H9 (cell line): ENCODE measurements at regions not wholly inside any gene's neighbourhood (a gene's known extent, or its start where the extent isn't known, plus 50 kb on each side); places are given as distances from the start of the nearest gene placed in this dataset.

Experiments used
- DNase-seq: peaks from one replicate; pipeline ENCODE4 v3.0.0-alpha.2; 2017
- H2AFZ ChIP-seq: one replicate; pipeline ENCODE4 v1.6.1; 2013; ENCODE audit warnings: mild to moderate bottlenecking, low read length, control low read depth, moderate library complexity
- H2AK5ac ChIP-seq: 2 replicates; pipeline ENCODE4 v1.6.1; 2013; ENCODE audit warnings: low read length, control low read depth, mixed read lengths; ENCODE audit not compliant: insufficient read length
- H2BK120ac ChIP-seq: one replicate; pipeline ENCODE4 v1.6.1; 2013; ENCODE audit warnings: low read depth, mild to moderate bottlenecking, low read length, control low read depth, inconsistent platforms; ENCODE audit not compliant: poor library complexity, severe bottlenecking
- H2BK12ac ChIP-seq: 2 replicates; pipeline ENCODE4 v1.6.1; 2013; ENCODE audit warnings: low read length, control low read depth, mixed read lengths, low read depth; ENCODE audit not compliant: insufficient read length
- H2BK15ac ChIP-seq: 2 replicates; pipeline ENCODE4 v1.6.1; 2013; ENCODE audit warnings: low read depth, low read length, control low read depth
- H2BK20ac ChIP-seq: one replicate; pipeline ENCODE4 v1.6.1; 2013; ENCODE audit warnings: low read depth, mild to moderate bottlenecking, low read length, control low read depth, inconsistent platforms; ENCODE audit not compliant: poor library complexity, severe bottlenecking
- H2BK5ac ChIP-seq: 2 replicates; pipeline ENCODE4 v1.6.1; 2013; ENCODE audit warnings: low read length, control low read depth, mixed read lengths; ENCODE audit not compliant: insufficient read length
- H3K14ac ChIP-seq: 2 replicates; pipeline ENCODE4 v1.6.1; 2013; ENCODE audit warnings: low read length, control low read depth; ENCODE audit not compliant: insufficient read depth
- H3K18ac ChIP-seq: 2 replicates; pipeline ENCODE4 v1.6.1; 2013; ENCODE audit warnings: low read depth, mild to moderate bottlenecking, mixed read lengths, low read length, control low read depth; ENCODE audit not compliant: insufficient read length
- H3K23ac ChIP-seq: 2 replicates; pipeline ENCODE4 v1.6.1; 2013; ENCODE audit warnings: low read length, control low read depth, mixed read lengths, low read depth; ENCODE audit not compliant: insufficient read length
- H3K23me2 ChIP-seq: 2 replicates; pipeline ENCODE4 v1.6.1; 2013; ENCODE audit warnings: low read depth, mild to moderate bottlenecking, mixed read lengths, low read length, control low read depth; ENCODE audit not compliant: insufficient read length, poor library complexity, severe bottlenecking
- H3K27ac ChIP-seq: 2 replicates; pipeline ENCODE4 v1.5.1; 2013; ENCODE audit warnings: low read length, control low read depth, mixed read lengths, low read depth; ENCODE audit not compliant: insufficient read length
- H3K27me3 ChIP-seq: 2 replicates; pipeline ENCODE4 v1.6.1; 2013; ENCODE audit warnings: low read length, control low read depth, inconsistent platforms; ENCODE audit not compliant: insufficient read depth
- H3K4ac ChIP-seq: 2 replicates; pipeline ENCODE4 v1.6.1; 2013; ENCODE audit warnings: low read depth, mild to moderate bottlenecking, control low read depth, inconsistent platforms, low read length, moderate library complexity
- H3K4me1 ChIP-seq: 2 replicates; pipeline ENCODE4 v1.6.1; 2013; ENCODE audit warnings: low read length, control low read depth, inconsistent platforms; ENCODE audit not compliant: insufficient read depth
- H3K4me2 ChIP-seq: 2 replicates; pipeline ENCODE4 v1.6.1; 2013; ENCODE audit warnings: low read length, control low read depth, mixed read lengths; ENCODE audit not compliant: insufficient read length, insufficient read depth
- H3K56ac ChIP-seq: 2 replicates; pipeline ENCODE4 v1.6.1; 2013; ENCODE audit warnings: low read depth, mild to moderate bottlenecking, mixed read lengths, low read length, control low read depth; ENCODE audit not compliant: insufficient read length
- H3K79me1 ChIP-seq: 2 replicates; pipeline ENCODE4 v1.6.1; 2013; ENCODE audit warnings: low read depth, mild to moderate bottlenecking, moderate library complexity, low read length, control low read depth, inconsistent platforms; ENCODE audit not compliant: insufficient read depth, poor library complexity, severe bottlenecking
- H3K79me2 ChIP-seq: 2 replicates; pipeline ENCODE4 v1.6.1; 2013; ENCODE audit warnings: low read length, control low read depth, inconsistent platforms; ENCODE audit not compliant: insufficient read depth
- H3K9ac ChIP-seq: 2 replicates; pipeline ENCODE4 v1.6.1; 2013; ENCODE audit warnings: low read length, control low read depth, mixed read lengths; ENCODE audit not compliant: insufficient read length; ENCODE audit errors: extremely low read depth
- H3K9me3 ChIP-seq: one replicate; pipeline ENCODE4 v1.6.1; 2013; ENCODE audit warnings: low read depth, low read length, inconsistent platforms; ENCODE audit not compliant: control insufficient read depth
- H3T11ph ChIP-seq: one replicate; pipeline ENCODE4 v1.6.1; 2013; ENCODE audit warnings: mild to moderate bottlenecking, low read length, control low read depth, inconsistent platforms
- H4K20me1 ChIP-seq: one replicate; pipeline ENCODE4 v1.6.1; 2013; ENCODE audit not compliant: control insufficient read depth, insufficient read length, insufficient read depth
- H4K5ac ChIP-seq: 2 replicates; pipeline ENCODE4 v1.6.1; 2013; ENCODE audit warnings: low read depth, mild to moderate bottlenecking, mixed read lengths, low read length, control low read depth; ENCODE audit not compliant: insufficient read length
- H4K8ac ChIP-seq: replicated peaks from 2 replicates; pipeline ENCODE4 v1.6.1; 2013; ENCODE audit warnings: low read length, control low read depth, mixed read lengths, low read depth; ENCODE audit not compliant: insufficient read length
- H4K91ac ChIP-seq: 2 replicates; pipeline ENCODE4 v1.6.1; 2013; ENCODE audit warnings: low read depth, mild to moderate bottlenecking, moderate library complexity, mixed read lengths, low read length, control low read depth; ENCODE audit not compliant: insufficient read length
- H3K27ac Mint-ChIP-seq, 3 experiments: 2 replicates in 2 of 3; 3 replicates in 1 of 3; pipeline ENCODE4 v1.8.0; 2020 to 2021; ENCODE audit warnings: mixed read lengths in 3 of 3, mild to moderate bottlenecking in 1 of 3, moderate library complexity in 1 of 3
- H3K27me3 Mint-ChIP-seq: 2 replicates; pipeline ENCODE4 v1.8.0; 2021; ENCODE audit warnings: low read depth, mild to moderate bottlenecking, moderate library complexity, mixed read lengths
- H3K36me3 Mint-ChIP-seq, 3 experiments: 2 replicates in 2 of 3; 3 replicates in 1 of 3; pipeline ENCODE4 v1.8.0; 2020 to 2021; ENCODE audit warnings: low read depth in 3 of 3, mixed read lengths in 3 of 3; ENCODE audit not compliant: insufficient read depth in 1 of 3
- H3K4me1 Mint-ChIP-seq, 2 experiments: 2 replicates each; pipeline ENCODE4 v1.8.0; 2020; ENCODE audit warnings: mixed read lengths in 2 of 2
- H3K4me3 Mint-ChIP-seq, 2 experiments: 2 replicates in 1 of 2; 3 replicates in 1 of 2; pipeline ENCODE4 v1.8.0; 2020 to 2021; ENCODE audit warnings: mild to moderate bottlenecking in 2 of 2, mixed read lengths in 2 of 2, moderate library complexity in 1 of 2
- H3K9me3 Mint-ChIP-seq, 2 experiments: 2 replicates in 1 of 2; 3 replicates in 1 of 2; pipeline ENCODE4 v1.8.0; 2020; ENCODE audit warnings: mild to moderate bottlenecking in 2 of 2, mixed read lengths in 2 of 2, moderate library complexity in 1 of 2
- WGBS: extraction: QIAGEN DNeasy Blood & Tissue Kit; methylation state at CpG from one replicate; pipeline ENCODE4 v1.1.7; 2013; ENCODE audit warnings: missing lambda C conversion rate, low lambda C conversion rate, mixed read lengths; ENCODE audit not compliant: insufficient read length; ENCODE audit errors: extremely low coverage; 5-methylcytosine and 5-hydroxymethylcytosine counted together
- TF ChIP-seq, protein P1 (sequence below): fragments of 200-600 bp; sonication (generic); conservative IDR thresholded peaks from 3 replicates; pipeline ENCODE4 v1.8.0; 2021; ENCODE audit warnings: antibody characterized with exemption, mild to moderate bottlenecking

DNA sequence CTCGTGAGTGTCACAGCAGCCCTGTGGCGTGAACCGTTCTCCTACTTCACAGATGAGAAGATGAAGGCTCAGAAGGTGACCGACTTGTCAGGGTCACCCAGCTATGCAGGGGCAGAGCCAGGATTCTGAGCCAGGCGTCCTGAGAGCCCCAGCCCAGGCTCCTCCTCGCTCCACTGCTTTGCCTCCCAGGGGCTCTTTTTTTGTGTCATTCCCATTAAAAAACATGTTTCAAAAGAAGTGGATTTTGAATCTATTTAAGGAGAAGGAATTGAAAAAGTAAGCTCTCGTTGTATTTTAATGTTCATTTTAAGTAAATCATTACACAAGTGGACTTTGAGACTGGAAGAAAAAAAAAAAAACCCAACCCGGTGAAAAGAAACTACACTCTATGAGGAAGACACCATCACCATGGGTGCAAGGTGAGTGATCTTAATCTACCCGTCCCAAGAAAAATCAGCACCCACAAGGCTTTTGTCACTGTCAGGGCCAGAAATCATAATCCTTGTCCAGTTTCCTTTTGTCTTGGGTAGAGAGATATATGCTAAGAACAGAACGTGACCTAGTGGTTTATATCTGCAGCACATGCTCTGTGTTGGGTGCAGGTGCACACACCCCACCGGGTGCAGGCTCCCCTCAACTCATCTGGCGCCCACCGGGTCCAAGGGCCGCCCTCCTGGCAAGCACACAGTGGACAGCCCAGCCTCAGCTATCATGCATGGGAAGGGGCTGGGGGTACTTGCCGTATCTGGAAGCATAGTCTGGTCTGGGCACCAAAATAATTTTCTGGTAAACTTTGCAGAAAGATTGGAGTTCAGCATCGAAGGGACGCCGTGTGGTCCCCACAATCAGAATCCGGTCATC, 73.5 kb upstream of the ASB18 start:
- Histone ChIP-seq H2AFZ (no peak overlapping the region), H3T11ph (no peak overlapping the region), H3K27ac (no peak overlapping the region), H2BK15ac (no peak overlapping the region), H4K5ac (no peak overlapping the region), H3K23ac (no peak overlapping the region), H3K4ac (no peak overlapping the region), H3K79me2 (no peaks in the 10 kb centered on the region), H3K4me2 (no peak overlapping the region), H3K18ac (no peak overlapping the region), H2BK20ac (no peak overlapping the region), H4K91ac (no peak overlapping the region), H3K4me1 (no peaks in the 10 kb centered on the region), H3K27me3 (no peaks in the 10 kb centered on the region), H3K79me1 (no peaks in the 10 kb centered on the region), H2AK5ac (no peak overlapping the region), H3K56ac (no peak overlapping the region), H2BK120ac (no peak overlapping the region), H3K9ac (no peak overlapping the region), H4K20me1 (no peaks in the 10 kb centered on the region), H3K9me3 (no peaks in the 10 kb centered on the region), H4K8ac (no peak overlapping the region), H3K14ac (no peak overlapping the region; the same call in 1 of the 2 replicates), H2BK5ac (no peak overlapping the region), H3K23me2 (no peaks in the 10 kb centered on the region), H2BK12ac (no peak overlapping the region)
- no CpG with 5 or more reads among the region's 19 CpGs for WGBS
- peak overlapping the region in 1 of 3 experiments; percentile 81; a peak in 1 of 7 replicates for H3K27ac Mint-ChIP-seq
- TF ChIP-seq, protein P1, sequence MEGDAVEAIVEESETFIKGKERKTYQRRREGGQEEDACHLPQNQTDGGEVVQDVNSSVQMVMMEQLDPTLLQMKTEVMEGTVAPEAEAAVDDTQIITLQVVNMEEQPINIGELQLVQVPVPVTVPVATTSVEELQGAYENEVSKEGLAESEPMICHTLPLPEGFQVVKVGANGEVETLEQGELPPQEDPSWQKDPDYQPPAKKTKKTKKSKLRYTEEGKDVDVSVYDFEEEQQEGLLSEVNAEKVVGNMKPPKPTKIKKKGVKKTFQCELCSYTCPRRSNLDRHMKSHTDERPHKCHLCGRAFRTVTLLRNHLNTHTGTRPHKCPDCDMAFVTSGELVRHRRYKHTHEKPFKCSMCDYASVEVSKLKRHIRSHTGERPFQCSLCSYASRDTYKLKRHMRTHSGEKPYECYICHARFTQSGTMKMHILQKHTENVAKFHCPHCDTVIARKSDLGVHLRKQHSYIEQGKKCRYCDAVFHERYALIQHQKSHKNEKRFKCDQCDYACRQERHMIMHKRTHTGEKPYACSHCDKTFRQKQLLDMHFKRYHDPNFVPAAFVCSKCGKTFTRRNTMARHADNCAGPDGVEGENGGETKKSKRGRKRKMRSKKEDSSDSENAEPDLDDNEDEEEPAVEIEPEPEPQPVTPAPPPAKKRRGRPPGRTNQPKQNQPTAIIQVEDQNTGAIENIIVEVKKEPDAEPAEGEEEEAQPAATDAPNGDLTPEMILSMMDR: no peak
- H3K4me3 Mint-ChIP-seq: no peak overlapping the region
- H3K9me3 Mint-ChIP-seq: peaks cover 9 to 14% of the 10 kb centered on the region in 2 experiments; a peak in 4 of 5 replicates
- H3K4me1 Mint-ChIP-seq: peaks cover 15 to 22% of the 10 kb centered on the region in 2 experiments
- peaks cover 8 to 18% (median 10%) of the 10 kb centered on the region in 3 experiments for H3K36me3 Mint-ChIP-seq
- peaks cover 2% of the 10 kb centered on the region; the same call in 1 of the 2 replicates for H3K27me3 Mint-ChIP-seq
- DNase-seq: no peak
